HG03354 (cell line): ENCODE measurements at regions not wholly inside any gene's neighbourhood (a gene's known extent, or its start where the extent isn't known, plus 50 kb on each side); places are given as distances from the start of the nearest gene placed in this dataset.
"Not testable (repeated sequence)": the region's sequence is repeated elsewhere in the genome, so short reads cannot be mapped to it uniquely, and the experiment has no call there.

Source experiments
- ATAC-seq: cut with Tn5 transposase; IDR thresholded peaks from one replicate; pipeline ENCODE4 v1.9.1; 2021; ENCODE audit warnings: mild to moderate bottlenecking; ENCODE audit not compliant: unreplicated experiment, poor library complexity, severe bottlenecking

DNA sequence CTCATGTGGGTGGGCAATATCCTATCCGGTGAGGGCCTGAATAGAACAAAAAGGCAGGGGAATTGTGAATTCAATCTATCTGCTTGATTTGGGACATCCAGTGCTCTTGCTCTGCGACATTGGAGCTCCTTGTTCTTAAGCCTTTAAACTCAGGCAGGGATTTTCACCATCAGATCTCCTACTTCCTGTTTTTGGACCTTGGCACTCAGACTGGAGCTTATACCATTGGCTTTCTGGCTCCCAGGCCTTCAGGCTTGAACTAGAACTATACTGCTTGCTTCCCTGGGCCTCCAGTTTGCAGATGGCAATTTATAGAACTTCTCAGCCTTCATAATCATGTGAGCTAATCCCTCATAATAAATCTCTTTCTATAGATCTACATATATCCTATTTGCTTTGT lies 134.3 kb upstream of the CLINT1 start:
- no peak for ATAC-seq

DNA sequence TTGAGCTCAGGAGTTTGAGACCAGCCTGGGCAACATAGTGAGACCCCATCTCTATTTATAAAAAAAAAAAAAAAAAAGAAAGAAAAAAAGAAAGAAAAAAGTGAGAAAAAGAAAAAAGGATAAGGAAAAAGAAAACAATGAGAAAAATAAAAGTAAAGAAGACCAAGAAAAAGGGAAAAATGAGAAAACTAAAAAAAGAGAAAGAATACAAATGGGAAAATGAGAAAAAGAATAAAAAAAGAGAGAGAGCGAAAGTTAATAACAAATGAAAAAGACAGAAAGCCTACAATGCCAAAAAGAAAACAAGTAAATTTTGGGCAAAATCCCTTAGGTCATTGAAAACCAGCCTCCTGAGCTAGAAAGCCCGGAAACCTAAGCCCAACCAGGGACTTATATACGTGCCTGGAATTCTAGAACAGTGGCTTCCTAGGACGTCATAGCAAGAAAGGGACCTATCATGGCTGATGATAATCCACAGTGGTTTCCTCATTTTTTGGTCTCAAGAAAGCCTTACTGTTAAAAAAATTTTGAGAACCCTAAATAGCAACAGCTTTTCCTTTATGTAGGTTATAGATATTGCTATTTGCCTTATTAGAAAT lies 131.7 kb upstream of the CLINT1 start:
- ATAC-seq: no peak

DNA sequence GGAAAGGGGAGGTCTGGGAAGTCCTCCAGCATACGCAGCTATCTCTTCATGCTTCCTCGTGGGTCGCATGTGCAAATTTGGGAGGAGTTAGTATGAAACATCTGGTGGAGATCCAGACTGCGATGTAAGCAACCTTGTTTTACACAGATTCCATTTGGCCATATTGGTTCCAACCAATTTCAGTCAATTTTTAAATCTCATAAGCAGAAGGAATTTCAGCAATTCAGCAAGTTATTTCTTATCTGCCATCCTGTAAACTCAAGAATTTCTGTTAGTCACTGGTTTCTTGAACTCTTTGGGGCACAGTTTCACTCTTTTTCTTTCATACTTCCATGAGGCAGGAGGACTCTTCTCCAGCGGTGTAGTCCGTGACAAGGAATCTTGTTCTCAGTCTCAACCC lies 130.4 kb upstream of the CLINT1 start:
- no peak for ATAC-seq

DNA sequence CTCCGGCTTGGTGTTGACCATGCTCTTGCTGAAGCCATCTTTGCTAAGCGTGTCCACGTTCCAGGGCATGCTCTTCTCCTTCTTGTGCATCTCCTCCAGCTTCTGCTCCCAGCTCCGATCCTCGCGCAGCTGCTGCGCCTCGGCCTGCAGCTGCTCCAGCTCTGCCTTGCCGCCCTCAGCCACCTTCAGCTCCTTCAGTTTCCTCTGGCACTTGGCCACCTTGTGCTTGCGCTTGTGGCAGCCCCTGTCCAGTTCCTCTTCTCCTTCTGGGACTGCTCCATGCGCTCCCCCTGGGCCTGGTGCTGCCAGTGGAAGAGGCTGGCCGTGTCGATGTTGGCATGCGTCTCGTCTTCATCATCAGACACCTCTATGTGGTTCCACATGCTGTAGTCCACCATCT lies 128.3 kb upstream of the CLINT1 start:
- ATAC-seq: no peak

DNA sequence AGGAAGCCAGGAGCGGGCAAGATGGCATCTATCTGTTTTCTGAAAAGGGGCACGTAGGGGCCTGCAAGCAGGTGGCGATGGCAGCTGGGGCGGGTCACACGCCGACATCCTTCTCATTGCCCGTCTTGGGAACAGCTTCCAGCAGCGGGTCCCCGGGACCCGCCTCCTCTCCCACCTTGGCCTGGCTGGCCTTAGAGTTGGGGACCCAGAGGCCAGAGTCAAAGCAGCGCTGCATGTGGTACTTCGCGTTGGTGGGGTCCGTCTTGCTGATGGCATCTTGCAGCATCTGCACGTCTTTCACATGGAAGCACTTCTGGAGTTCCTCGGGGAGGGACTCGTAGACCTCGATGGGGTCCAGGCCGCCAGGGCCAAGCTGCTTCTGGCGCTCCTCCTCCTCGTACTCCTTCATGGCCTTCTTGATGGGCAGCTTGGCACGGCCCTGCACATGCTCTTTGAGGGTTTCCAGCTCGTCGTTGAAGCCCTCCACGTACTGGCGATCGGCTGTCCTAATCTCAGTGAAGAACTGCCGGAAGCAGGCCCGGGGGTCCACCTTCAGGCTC lies 127.6 kb upstream of the CLINT1 start:
- ATAC-seq: no peak

DNA sequence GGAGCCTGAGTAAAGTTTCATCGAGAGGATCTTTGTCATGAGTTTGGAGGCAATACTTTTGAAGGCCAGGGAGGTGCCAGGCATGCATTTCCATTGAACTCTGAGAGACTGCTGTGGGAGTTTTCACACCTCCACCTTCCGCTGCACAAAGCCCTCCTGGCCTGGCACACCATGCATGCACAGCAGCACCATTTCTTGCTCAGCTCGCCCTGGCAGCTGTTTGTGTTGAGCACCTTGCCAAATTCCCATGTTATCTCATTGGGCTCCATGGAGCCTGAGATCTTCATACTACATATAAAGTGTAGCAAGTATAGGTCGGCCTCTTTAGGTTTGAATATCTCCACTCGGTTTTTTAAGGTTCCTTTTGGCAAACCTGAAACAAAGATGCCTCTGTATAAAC lies 125.7 kb upstream of the CLINT1 start:
- no peak for ATAC-seq

DNA sequence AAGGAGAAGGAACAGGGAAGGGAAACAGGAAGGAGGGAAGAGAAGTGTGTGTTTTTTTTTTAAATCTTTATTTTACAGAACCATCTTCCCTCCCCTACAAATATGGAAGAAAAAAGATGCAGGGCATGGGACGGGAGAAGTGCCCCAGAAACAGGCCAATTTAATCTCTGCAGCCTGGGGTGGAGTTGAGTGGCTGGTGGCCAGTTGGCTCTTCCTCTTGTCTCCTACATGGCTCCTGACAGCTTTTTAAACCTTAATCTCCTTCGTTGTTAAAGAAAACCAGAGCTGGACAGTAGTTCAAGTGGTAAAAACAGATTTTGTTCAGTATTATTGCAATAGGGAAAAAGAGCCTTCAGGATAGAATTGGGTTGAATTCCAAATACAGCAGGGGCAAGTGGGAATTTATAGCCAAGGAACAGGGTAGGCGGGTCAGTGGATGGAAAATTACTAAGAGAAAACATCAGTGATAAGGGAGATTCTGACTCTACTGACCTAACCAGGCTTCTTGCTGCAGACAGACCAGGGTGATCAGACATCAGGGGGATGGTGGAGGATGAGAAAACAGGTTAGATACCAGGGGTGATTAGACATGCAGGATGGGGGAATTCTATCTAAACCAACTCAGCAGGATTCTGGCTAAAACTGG lies 125.1 kb upstream of the CLINT1 start:
- no peak for ATAC-seq

DNA sequence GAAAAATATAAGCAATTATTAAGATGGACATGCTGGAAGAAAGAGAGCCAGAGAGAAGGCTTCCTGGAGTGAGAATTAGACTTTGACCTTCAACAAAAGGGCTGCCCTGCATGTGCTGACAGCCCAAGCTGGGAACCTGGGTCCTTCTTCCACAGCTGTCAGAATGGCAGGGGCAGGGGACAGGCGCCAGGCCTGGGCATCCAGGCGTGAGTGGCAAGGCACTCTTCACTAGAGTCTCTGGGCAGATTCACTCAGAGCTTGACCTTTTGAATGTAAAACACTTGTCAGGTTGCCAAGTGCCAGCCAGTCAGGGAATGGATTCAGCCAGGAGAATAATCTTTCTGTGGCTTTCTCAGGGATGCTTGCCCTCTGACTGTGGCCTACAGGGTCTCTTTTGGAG lies 119.1 kb upstream of the CLINT1 start:
- no peak for ATAC-seq

DNA sequence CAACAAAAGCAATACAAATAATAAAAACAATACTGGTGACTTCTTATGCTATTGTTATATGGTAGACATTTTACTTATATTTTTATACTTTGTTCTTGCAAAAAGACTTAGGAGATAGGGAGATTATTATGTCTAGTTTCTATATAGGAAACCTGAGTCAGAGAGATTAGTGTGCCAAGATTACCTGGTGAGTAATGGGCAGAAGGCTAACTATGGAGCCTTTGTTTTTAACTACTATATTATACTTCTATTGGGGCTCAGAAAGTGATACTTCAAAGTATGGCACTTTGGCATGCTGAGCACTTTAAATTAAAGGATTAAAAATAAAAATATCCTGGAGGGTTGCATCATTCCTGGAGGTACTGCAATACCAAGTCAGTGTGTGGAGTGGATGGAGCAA lies 117.5 kb upstream of the CLINT1 start:
- no peak for ATAC-seq

DNA sequence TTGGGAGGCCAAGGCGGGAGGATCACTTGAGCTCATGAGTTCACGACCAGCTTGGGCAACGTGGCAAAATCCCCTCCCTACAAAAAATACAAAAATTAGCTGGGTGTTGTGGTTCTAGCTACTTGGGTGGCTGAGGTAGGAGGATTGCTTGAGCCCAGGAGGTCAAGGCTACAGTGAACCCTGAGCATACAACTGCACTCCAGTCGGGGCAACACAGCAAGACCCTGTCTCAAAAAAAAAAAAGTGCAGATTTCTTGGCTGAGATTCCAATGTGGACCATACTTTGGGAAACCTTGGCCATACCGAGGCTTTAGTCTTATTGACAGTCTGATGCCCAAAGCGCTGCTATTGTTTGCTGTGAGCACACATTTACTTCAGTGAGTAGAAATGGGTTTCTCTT lies 113.6 kb upstream of the CLINT1 start:
- ATAC-seq: no peak

DNA sequence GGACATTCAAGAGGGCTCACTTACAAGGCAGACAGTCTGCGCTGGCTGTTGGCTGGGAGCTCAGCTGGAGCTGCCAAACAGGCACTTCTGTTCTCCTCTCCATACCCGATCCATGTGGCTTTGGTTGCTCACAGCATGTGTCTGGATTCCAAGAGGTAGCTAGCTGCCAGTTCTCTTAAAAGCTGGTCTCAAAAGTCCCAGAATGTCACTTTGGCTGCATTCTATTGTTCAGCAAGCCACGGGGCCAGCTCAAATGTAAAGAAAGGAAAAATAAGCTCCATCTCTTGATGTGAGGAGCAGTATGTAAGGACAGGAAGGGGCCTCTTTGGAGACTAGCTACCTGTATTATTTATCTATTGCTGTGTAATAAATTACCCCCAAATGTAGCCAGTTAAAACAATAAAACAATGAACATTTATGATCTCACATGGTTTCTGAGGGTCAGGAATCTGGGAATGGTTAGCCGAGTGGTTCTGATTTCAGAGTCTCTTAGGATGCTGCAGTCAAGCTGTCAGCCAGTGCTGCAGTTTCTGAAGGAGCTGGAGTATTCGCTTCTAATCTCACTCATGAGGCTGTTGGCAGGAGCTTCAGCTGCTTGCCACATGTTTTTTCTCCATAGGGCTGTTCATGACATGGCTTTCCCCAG lies 112.7 kb upstream of the CLINT1 start:
- ATAC-seq: no peak

DNA sequence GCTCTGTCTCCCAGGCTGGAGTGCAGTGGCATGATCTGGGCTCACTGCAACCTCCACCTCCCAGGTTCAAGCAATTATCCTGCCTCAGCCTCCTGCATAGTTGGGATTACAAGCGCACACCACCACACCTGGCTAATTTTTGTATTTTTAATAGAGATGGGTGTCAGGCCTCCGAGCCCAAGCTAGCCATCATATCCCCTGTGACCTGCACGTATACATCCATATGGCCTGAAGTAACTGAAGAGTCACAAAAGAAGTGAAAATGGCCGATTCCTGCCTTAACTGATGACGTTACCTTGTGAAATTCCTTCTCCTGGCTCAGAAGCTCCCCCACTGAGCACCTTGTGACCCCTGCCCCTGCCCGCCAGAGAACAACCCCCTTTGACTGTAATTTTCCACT lies 109.6 kb upstream of the CLINT1 start:
- not testable (repeated sequence) for ATAC-seq

DNA sequence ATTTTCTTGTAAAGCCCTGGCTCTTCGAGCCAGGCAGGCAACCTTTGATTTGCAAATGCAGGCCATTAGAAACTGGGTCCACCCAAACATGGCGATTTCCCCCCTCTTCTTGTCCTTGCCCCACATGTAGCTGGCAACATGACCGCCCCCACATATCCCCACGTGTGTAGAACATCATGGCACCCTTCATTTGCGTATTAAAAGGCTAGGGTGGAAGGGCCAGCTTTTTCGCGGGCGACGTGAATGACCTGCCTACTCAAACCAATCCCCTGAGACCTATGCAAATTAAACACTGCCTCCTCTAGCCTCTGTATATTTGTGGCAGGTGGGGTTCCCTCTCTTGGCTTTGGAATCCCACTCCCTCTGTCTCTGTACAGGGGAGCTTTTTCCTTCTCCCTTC lies 107.0 kb upstream of the CLINT1 start:
- ATAC-seq: no peak

DNA sequence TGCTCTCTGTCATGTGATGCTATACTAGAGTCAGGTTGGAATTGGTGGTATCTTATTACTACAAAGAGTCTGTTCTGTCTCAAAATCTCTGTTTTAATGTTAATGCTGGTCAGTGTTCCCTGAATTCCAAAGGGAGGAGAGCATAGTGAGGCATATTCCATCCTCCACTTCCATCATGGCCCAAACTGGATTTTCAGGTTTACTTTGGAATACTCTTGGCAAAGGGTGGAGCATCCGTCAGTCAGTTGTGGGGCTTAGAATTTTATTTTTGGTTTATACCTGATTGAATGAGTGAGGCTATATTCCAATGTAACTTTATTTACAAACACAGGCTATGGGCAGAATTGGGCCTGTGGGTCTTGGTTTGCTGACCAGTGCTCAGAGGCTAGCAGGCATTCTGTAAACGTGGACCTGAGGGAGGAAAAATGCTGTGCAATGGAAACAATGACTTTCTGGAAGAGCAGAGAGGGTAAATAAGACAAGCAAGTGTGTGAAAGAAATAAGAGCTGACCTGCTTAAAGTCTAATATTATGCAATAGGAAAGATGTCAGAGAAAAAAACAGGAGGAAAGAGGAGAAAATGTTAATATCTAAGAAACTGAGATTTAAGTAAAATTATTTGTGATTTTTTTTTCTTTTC lies 106.2 kb upstream of the CLINT1 start:
- no peak for ATAC-seq

DNA sequence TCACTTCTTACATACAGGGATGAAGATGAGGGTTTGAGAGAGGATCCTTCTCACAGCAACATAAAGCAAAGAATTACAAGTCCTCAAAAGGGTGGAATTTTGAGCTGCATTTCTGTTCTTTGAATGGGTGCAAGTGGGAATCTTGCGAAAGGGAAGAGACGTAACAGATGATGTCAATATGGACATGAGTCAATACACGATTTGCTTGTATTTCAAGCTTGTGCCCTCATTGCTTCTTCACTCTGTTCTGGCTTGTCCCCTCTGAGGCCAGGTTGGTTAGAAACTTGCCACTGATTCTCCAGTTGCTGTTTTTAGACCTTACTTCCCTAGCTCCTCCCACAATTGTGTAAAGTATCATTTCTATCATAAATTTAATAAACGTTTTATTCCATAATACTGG lies 104.8 kb upstream of the CLINT1 start:
- no peak for ATAC-seq

DNA sequence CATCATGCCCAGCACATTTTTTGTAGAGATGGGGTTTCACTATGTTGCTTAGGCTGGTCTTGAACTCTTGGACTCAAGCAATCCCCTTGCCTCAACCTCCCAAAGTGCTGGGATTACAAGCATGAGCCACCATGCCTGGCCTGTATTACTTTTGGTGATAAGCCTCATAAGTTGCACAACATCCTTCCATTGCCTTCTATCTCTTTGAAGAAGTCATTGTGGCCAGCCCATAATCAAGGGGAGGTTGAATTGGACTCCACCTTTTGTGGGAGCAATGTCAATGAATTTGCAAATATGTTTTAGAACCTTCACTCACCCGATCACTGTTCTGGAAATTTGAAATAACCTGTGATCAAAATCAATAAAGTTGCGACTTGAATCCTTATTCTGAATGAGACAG lies 104.3 kb upstream of the CLINT1 start:
- ATAC-seq: no peak

DNA sequence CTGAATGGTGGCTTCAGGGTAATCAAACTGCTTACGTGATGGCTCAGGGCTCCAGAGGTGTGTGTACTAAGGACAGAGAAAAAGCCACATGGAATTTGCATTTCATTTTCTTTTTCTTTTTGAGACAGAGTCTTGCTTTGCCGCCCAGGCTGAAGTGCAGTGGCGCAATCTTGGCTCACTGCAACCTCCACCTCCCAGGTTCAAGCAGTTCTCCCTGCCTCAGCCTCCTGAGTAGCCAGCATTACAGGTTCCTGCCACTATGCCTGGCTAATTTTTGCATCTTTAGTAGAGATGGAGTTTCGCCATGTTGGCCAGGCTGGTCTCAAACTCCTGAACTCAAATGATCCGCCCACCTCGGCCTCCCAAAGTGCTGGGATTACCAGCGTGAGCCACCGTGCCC lies 103.7 kb upstream of the CLINT1 start:
- not testable (repeated sequence) for ATAC-seq

DNA sequence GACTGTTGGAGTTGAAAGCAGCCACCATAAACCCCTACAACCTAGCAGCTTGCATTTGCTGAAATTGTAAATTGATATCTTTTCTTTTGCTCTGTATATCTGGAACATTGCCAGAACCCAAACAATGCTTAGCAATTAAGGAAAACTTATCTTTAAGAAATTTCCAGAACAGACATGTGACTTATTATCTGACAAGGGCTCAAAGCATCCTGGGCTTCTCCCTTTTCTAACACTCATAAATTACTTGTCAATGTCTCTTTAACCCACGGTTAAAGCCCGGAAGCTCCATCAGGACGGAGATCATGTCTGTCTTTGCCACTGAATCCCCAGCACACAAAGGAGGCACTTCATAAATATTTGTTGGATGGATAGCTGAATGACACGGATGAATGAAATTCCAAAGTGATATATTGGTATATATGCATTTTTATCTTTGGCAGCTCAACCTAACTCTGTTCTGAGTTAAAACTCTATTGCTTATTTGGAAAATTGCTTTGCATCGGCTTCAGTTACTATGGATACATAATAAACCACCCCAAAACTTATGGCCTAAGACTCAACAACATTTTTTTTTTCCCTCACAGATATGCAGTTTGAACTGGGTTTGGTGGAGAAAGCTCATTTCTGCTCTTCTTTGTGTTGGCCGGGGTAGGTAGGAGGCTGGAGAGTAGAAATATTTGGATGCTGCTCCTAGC lies 103.1 kb upstream of the CLINT1 start:
- ATAC-seq: no peak

DNA sequence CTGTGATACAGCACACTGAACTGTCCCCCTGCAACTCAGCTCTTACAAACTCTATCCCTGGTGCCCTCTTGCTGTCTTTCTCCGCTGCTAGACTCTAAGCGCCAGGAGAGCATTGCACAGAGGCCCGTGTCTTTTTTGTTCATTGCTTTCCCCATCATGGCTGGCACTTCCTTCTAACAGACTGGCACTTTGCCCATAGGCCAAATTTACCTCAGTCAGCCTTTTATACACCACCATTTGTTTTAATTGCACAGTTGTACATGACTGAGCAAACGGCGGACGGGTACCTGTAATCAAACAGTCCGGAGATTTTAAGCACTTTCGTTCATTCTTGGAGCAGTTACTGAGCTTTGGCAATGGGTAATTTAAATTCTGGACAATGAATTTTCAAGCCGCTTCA lies 102.2 kb upstream of the CLINT1 start:
- ATAC-seq: no peak

DNA sequence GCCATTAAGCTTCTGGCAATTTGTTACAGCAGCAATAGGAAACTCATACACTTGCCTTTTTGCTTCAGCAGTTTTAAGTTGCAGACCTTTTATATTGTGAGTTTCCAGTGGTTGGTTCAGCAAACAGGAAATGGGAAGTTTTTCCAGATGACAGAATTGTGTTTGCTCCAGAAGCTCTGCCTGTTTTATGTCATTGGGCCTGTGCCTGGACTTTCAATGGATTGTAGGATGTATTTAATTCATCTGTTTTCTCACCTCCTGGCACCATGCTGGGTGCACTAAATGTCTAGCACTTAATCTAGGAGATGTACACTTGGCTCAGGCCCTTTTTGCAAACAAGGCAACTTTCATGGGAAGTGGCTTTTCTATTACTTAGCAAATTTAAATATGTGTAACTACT lies 100.4 kb upstream of the CLINT1 start:
- ATAC-seq: no peak
